ENCODE measurements at regions not wholly inside any gene's neighbourhood (a gene's known extent, or its start where the extent isn't known, plus 50 kb on each side); places are given as distances from the start of the nearest gene placed in this dataset.

- DNase-seq: no peak
Measured at GRCh38 chr5:74309050-74309449, 331.5 kb downstream of the ENC1 start.

- no peak for DNase-seq
Measured at GRCh38 chr5:74306845-74307244, 333.7 kb downstream of the ENC1 start.

GRCh38 chr5:74304536-74304935 is 336.0 kb downstream of the ENC1 start:
- no peak for DNase-seq

GRCh38 chr5:74303578-74303977 is 336.9 kb downstream of the ENC1 start:
- DNase-seq: no peak

GRCh38 chr5:74301576-74301975 is 339.0 kb downstream of the ENC1 start:
- no peak for DNase-seq

GRCh38 chr5:74300808-74301389 is 339.6 kb downstream of the ENC1 start:
- no peak for DNase-seq

GRCh38 chr5:74299833-74300232 is 340.7 kb downstream of the ENC1 start:
- no peak for DNase-seq

- DNase-seq: no peak
Measured at GRCh38 chr5:74296685-74297408, 343.7 kb downstream of the ENC1 start.

GRCh38 chr5:74295676-74296075 is 344.9 kb downstream of the ENC1 start:
- DNase-seq: no peak

- no peak for DNase-seq
Measured at GRCh38 chr5:74295141-74295540, 345.4 kb downstream of the ENC1 start.

- no peak for DNase-seq
Measured at GRCh38 chr5:74294231-74294705, 346.3 kb downstream of the ENC1 start.

GRCh38 chr5:74293182-74293581 is 347.3 kb downstream of the ENC1 start:
- DNase-seq: no peak

- no peak for DNase-seq
Measured at GRCh38 chr5:74290634-74291241, 349.8 kb downstream of the ENC1 start.

GRCh38 chr5:74289691-74290090 is 350.8 kb downstream of the ENC1 start:
- no peak for DNase-seq

GRCh38 chr5:74289238-74289637 is 351.3 kb downstream of the ENC1 start:
- DNase-seq: no peak

- DNase-seq: no peak
Measured at GRCh38 chr5:74288448-74289108, 351.9 kb downstream of the ENC1 start.

GRCh38 chr5:74288038-74288437 is 352.5 kb downstream of the ENC1 start:
- no peak for DNase-seq

GRCh38 chr5:74286734-74287695 is 353.5 kb downstream of the ENC1 start:
- DNase-seq: no peak

GRCh38 chr5:74285675-74286280 is 354.8 kb downstream of the ENC1 start:
- no peak for DNase-seq

- DNase-seq: no peak
Measured at GRCh38 chr5:74282490-74282889, 358.0 kb downstream of the ENC1 start.

GRCh38 chr5:74281166-74281565 is 359.4 kb downstream of the ENC1 start:
- DNase-seq: no peak

- DNase-seq: no peak
Measured at GRCh38 chr5:74280306-74280705, 360.2 kb downstream of the ENC1 start.
